RWPE1 (cell line): ENCODE measurements at regions not wholly inside any gene's neighbourhood (a gene's known extent, or its start where the extent isn't known, plus 50 kb on each side); places are given as distances from the start of the nearest gene placed in this dataset.
A peak's percentile ranks its signal among the peaks of the same experiment; 100 is the strongest.

ENCODE experiments used
- CTCF ChIA-PET: fragments of 350-600 bp; sonication (Branson Sonifier 250); formaldehyde crosslinking; extraction: SDS; loops from one replicate; lab custom pipeline; 2021; lab: Yijun Ruan, JAX
- POLR2A ChIA-PET: fragments of 400-600 bp; formaldehyde crosslinking; extraction: SDS; loops from one replicate; lab custom pipeline; 2020; ENCODE audit warnings: antibody characterized with exemption; ENCODE audit not compliant: low non-redundant PET; lab: Yijun Ruan, JAX
- DNase-seq: peaks from one replicate; pipeline ENCODE4 v3.0.0; 2012; ENCODE audit warnings: low spot score
- H3K27ac ChIP-seq: fragments of 450-650 bp; 2 replicates; pipeline ENCODE4 v1.5.1; 2017
- TF ChIP-seq, protein P1 (sequence below): fragments of 450-650 bp; conservative IDR thresholded peaks from 2 replicates; pipeline ENCODE4 v1.5.1; 2017; ENCODE audit warnings: low read depth, mild to moderate bottlenecking

DNA sequence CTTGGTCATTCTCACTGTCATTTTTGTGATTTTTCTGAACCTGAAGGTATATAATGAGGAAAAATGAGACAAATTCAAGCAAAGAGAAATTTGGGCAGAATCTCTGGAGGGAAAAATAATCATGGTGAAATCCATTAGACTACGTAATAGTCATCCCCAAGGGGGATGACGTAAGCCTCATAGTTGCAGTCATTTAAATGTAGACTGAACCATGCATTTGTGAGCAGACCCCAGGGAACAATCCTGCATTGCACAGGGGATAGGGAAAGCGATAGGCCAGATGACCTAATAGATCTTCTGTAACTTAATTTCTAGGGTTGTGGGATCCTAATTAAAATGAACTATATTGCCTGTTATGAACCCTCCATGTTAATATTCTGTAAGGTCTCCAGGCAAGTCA lies 167.4 kb upstream of the C1orf21 start:
- CTCF ChIA-PET, result no interaction called here

DNA sequence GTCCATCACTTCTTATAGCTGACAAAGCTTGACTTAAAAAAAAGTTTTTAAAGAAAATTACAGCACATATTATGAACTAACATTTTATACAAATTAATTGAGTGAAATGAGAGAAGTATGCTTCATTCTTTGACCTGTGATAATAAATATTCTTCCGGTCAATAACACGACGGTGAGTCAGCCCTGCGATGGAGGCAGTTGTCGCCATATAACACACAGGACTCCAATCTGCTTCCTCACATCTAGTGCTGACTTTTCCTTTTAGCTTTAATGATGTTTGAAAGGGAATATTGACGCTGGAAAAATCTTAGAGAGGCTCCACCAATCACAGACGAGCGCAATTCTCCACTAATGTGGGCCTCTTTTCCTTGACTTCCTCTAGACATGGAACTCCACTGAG lies 166.9 kb upstream of the C1orf21 start:
- no peak for DNase-seq
- no peak overlapping the region for H3K27ac ChIP-seq
- TF ChIP-seq, protein P1, sequence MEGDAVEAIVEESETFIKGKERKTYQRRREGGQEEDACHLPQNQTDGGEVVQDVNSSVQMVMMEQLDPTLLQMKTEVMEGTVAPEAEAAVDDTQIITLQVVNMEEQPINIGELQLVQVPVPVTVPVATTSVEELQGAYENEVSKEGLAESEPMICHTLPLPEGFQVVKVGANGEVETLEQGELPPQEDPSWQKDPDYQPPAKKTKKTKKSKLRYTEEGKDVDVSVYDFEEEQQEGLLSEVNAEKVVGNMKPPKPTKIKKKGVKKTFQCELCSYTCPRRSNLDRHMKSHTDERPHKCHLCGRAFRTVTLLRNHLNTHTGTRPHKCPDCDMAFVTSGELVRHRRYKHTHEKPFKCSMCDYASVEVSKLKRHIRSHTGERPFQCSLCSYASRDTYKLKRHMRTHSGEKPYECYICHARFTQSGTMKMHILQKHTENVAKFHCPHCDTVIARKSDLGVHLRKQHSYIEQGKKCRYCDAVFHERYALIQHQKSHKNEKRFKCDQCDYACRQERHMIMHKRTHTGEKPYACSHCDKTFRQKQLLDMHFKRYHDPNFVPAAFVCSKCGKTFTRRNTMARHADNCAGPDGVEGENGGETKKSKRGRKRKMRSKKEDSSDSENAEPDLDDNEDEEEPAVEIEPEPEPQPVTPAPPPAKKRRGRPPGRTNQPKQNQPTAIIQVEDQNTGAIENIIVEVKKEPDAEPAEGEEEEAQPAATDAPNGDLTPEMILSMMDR, result no peak
- POLR2A ChIA-PET, result no interaction called here
- CTCF ChIA-PET, result no interaction called here

More for the DNA sequence above, 167.4 kb upstream of the C1orf21 start:
- POLR2A ChIA-PET, result no interaction called here
- no peak overlapping the region for H3K27ac ChIP-seq
- DNase-seq, result no peak
- TF ChIP-seq, protein P1, result no peak

DNA sequence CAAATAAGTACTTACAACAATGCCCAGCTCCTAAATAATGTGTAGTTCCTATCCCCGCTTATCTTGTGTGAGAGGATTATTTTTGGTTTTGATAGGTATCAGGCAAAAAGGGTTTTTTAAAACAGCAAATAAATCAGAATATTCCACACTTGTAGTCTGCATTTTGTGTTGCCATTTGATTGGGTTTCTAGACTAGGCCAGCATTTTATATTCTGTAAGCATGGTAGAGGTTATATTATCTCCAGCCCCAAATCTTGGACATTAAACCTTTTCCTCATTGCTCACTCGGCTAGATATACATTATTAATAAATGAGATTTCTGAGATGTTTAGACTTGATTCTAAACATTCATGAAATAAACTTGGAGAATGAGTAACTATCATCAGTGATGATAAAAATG lies 165.7 kb upstream of the C1orf21 start:
- ChIA-PET CTCF (no interaction called here), POLR2A (no interaction called here)
- no peak for DNase-seq
- no peak overlapping the region for H3K27ac ChIP-seq
- TF ChIP-seq, protein P1, result no peak

DNA sequence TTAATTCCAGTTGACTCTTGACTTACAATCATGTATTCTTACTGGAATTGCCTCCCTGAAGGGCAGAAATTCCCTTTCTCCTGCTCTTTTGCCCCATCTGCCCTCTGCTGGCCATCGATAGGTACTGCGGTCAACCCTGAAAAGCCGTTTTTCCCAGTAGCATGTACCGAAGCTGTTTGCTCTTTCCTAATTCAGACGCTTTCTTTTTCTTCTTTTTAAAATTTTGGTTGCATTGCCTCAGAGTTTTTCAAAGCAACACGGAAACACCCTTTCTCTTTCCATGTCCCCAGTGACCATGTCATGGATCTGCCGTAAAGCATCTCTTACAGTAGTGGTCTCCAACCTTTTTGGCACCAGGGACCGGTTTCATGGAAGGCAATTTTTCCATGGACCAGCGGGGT lies 164.2 kb upstream of the C1orf21 start:
- ChIA-PET POLR2A (no interaction called here), CTCF (interaction anchor here (0.6 to 1.7 kb wide), 21 partner anchors 9 to 1846 kb away, joined by 3 to 8 read pairs (median 4); no protein-coding TSS in a partner anchor)
- no peak overlapping the region for H3K27ac ChIP-seq
- TF ChIP-seq, protein P1, result peak; percentile 85
- peak; percentile 45 for DNase-seq

DNA sequence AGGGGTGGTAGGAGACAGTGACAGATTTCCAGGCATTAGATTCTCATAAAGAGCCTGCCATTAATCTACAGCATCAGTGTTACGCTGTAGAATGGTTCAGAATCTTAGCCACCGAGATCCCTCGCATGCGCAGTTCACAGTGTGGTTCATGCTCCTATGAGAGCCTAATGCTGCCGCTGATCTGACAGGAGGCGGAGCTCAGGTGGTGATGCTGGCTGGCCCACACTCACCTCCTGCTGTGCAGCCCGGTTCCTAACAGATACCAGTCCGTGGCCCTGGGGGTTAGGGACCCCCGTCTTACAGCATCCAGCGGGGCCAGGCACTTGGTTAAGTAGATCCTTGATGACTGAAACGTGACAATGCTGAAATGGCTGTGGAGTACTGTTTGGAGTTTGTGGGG lies 163.6 kb upstream of the C1orf21 start:
- CTCF ChIA-PET, result interaction anchor here (0.6 to 1.7 kb wide), 18 partner anchors 9 to 1846 kb away, joined by 3 to 8 read pairs (median 4); no protein-coding TSS in a partner anchor
- no peak for DNase-seq
- H3K27ac ChIP-seq, result no peak overlapping the region
- POLR2A ChIA-PET, result no interaction called here
- TF ChIP-seq, protein P1, result no peak

DNA sequence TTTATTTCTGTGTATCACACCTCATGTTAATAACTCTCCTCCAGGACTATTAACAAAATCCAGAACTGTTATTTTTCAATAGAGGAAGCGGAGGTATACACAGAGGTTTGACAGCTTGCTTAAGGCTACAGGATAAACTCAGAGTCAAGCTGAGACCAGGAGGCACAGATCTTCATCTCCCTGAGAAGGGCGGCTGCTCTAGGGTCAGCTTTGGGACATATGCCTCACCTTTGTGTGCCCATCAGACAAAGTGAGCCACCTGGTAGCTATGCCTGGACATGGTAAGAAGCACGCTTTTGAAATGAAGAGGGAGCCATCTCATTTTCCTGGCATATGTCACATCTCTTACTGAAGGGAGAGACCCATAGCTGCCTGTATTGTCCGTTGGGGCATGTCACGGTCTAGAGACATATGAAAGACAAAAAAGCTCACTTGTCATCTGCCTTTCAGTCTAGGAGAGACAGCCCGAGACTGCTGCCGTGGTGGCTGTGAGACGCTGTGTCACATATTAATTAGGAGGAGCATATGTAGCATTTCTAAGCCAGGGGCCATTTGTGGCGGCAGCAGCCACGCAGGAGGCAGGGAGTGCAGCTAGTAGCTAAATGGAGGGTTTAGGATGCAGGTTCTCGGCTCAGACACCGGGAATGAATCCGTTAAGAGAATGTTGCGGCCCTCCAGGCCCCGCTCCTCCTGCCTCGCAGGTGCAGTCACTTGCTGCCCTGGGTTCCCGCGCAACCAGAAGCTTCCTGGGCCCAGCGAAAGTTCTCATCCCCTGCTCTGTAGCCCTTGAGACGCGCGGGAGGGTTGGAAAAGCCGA lies 161.3 kb upstream of the C1orf21 start:
- H3K27ac ChIP-seq, result no peak overlapping the region
- ChIA-PET POLR2A (no interaction called here), CTCF (interaction anchor here (1.6 kb wide), 1 partner anchor 466 kb away, joined by 4 read pairs; no protein-coding TSS in a partner anchor)
- TF ChIP-seq, protein P1, result no peak
- no peak for DNase-seq
